ENCODE measurements at regions not wholly inside any gene's neighbourhood (a gene's known extent, or its start where the extent isn't known, plus 50 kb on each side); places are given as distances from the start of the nearest gene placed in this dataset.

GRCh38 chr15:91524534-91524933, 329.0 kb upstream of the SLCO3A1 start:
- H3K27ac Mint-ChIP-seq (ENCODE audit: unreplicated experiment), result no peak overlapping the region
- H3K27me3 Mint-ChIP-seq (ENCODE audit: unreplicated experiment), result no peaks in the 10 kb centered on the region
- DNase-seq (ENCODE audit: low spot score), result no peak
- no peaks in the 10 kb centered on the region for H3K4me1 Mint-ChIP-seq (ENCODE audit: unreplicated experiment)
- peaks cover 13% of the 10 kb centered on the region for H3K9me3 Mint-ChIP-seq (ENCODE audit: unreplicated experiment)
- no peaks in the 10 kb centered on the region for H3K36me3 Mint-ChIP-seq (ENCODE audit: low read depth, unreplicated experiment)
- no peak overlapping the region for H3K4me3 Mint-ChIP-seq (ENCODE audit: unreplicated experiment)
- no peak for TF ChIP-seq CTCF (IDR thresholded peaks at IDR 0.05; ENCODE audit: unreplicated experiment)

GRCh38 chr15:91525751-91526150, 327.8 kb upstream of the SLCO3A1 start:
- DNase-seq (ENCODE audit: low spot score), result no peak
- H3K27me3 Mint-ChIP-seq (ENCODE audit: unreplicated experiment), result no peaks in the 10 kb centered on the region
- no peak for TF ChIP-seq CTCF (IDR thresholded peaks at IDR 0.05; ENCODE audit: unreplicated experiment)
- H3K36me3 Mint-ChIP-seq (ENCODE audit: low read depth, unreplicated experiment), result no peaks in the 10 kb centered on the region
- no peak overlapping the region for H3K4me3 Mint-ChIP-seq (ENCODE audit: unreplicated experiment)
- H3K4me1 Mint-ChIP-seq (ENCODE audit: unreplicated experiment), result no peaks in the 10 kb centered on the region
- H3K27ac Mint-ChIP-seq (ENCODE audit: unreplicated experiment), result no peak overlapping the region
- H3K9me3 Mint-ChIP-seq (ENCODE audit: unreplicated experiment), result peaks cover 12% of the 10 kb centered on the region

GRCh38 chr15:91526424-91526823, 327.1 kb upstream of the SLCO3A1 start:
- DNase-seq (ENCODE audit: low spot score), result no peak
- H3K27ac Mint-ChIP-seq (ENCODE audit: unreplicated experiment), result no peak overlapping the region
- H3K9me3 Mint-ChIP-seq (ENCODE audit: unreplicated experiment), result peaks cover 6% of the 10 kb centered on the region
- no peak for TF ChIP-seq CTCF (IDR thresholded peaks at IDR 0.05; ENCODE audit: unreplicated experiment)
- H3K27me3 Mint-ChIP-seq (ENCODE audit: unreplicated experiment), result no peaks in the 10 kb centered on the region
- no peaks in the 10 kb centered on the region for H3K4me1 Mint-ChIP-seq (ENCODE audit: unreplicated experiment)
- H3K36me3 Mint-ChIP-seq (ENCODE audit: low read depth, unreplicated experiment), result no peaks in the 10 kb centered on the region
- H3K4me3 Mint-ChIP-seq (ENCODE audit: unreplicated experiment), result no peak overlapping the region

- Mint-ChIP-seq H3K36me3 (ENCODE audit: low read depth, unreplicated experiment) (no peaks in the 10 kb centered on the region), H3K4me3 (ENCODE audit: unreplicated experiment) (no peak overlapping the region), H3K27ac (ENCODE audit: unreplicated experiment) (no peak overlapping the region), H3K27me3 (ENCODE audit: unreplicated experiment) (no peaks in the 10 kb centered on the region), H3K9me3 (ENCODE audit: unreplicated experiment) (peaks cover 5% of the 10 kb centered on the region), H3K4me1 (ENCODE audit: unreplicated experiment) (no peaks in the 10 kb centered on the region)
- no peak for TF ChIP-seq CTCF (IDR thresholded peaks at IDR 0.05; ENCODE audit: unreplicated experiment)
- no peak for DNase-seq (ENCODE audit: low spot score)
Measured at GRCh38 chr15:91528801-91529200, 324.7 kb upstream of the SLCO3A1 start.

- peaks cover 5% of the 10 kb centered on the region for H3K9me3 Mint-ChIP-seq (ENCODE audit: unreplicated experiment)
- H3K4me3 Mint-ChIP-seq (ENCODE audit: unreplicated experiment), result no peak overlapping the region
- no peak overlapping the region for H3K27ac Mint-ChIP-seq (ENCODE audit: unreplicated experiment)
- no peaks in the 10 kb centered on the region for H3K4me1 Mint-ChIP-seq (ENCODE audit: unreplicated experiment)
- TF ChIP-seq CTCF (IDR thresholded peaks at IDR 0.05; ENCODE audit: unreplicated experiment), result no peak
- DNase-seq (ENCODE audit: low spot score), result no peak
- H3K36me3 Mint-ChIP-seq (ENCODE audit: low read depth, unreplicated experiment), result no peaks in the 10 kb centered on the region
- no peaks in the 10 kb centered on the region for H3K27me3 Mint-ChIP-seq (ENCODE audit: unreplicated experiment)
Measured at GRCh38 chr15:91529534-91529933, 324.0 kb upstream of the SLCO3A1 start.
